T-cell (primary cell): ENCODE measurements at regions not wholly inside any gene's neighbourhood (a gene's known extent, or its start where the extent isn't known, plus 50 kb on each side); places are given as distances from the start of the nearest gene placed in this dataset.
"Not testable (repeated sequence)": the region's sequence is repeated elsewhere in the genome, so short reads cannot be mapped to it uniquely, and the experiment has no call there.

ENCODE experiments used
- ATAC-seq, 4 experiments: fragments of 200-7000 bp in 3 of 4; fragments of 150-1000 bp in 1 of 4; cut with Tn5 transposase; replicated peaks in 1 of 4; 1 replicate in 3 of 4; 2 replicates in 1 of 4; pipeline ENCODE4 v1.10.0; 2021; ENCODE audit warnings: moderate library complexity in 3 of 4, mild to moderate bottlenecking in 2 of 4, moderate number of reproducible peaks in 1 of 4
- CTCF ChIA-PET, 2 donors: fragments of 300-600 bp; sonication (Branson Sonifier 250); formaldehyde crosslinking; loops; one replicate each; lab custom pipeline; 2022; ENCODE audit warnings: antibody characterized with exemption in 2 of 2; lab: Charles Lee
- POLR2A ChIA-PET, 2 donors: fragments of 300-600 bp; sonication (Branson Sonifier 250); formaldehyde crosslinking; loops; one replicate each; lab custom pipeline; 2022; ENCODE audit warnings: antibody characterized with exemption in 2 of 2; lab: Charles Lee
- DNase-seq, 35 experiments: peaks; one replicate each; pipeline versions ENCODE4 v3.0.0 to v3.0.0-alpha.2; 2013 to 2023
- H3K27ac ChIP-seq: one replicate; pipeline ENCODE4 v1.5.1; 2013; ENCODE audit warnings: low read length
- H3K27me3 ChIP-seq, 2 experiments: replicated peaks in 1 of 2; 1 replicate in 1 of 2; 2 replicates in 1 of 2; pipeline versions ENCODE4 v1.6.1 to v1.7.0; 2013; ENCODE audit warnings: low read length in 1 of 2, mixed read lengths in 1 of 2; ENCODE audit not compliant: control insufficient read depth in 2 of 2, insufficient read depth in 2 of 2; ENCODE audit errors: extremely low read depth in 1 of 2
- H3K36me3 ChIP-seq, 2 donors: 1 replicate in 1 of 2; 2 replicates in 1 of 2; pipeline versions ENCODE4 v1.6.1 to v1.7.0; 2013; ENCODE audit warnings: low read length in 1 of 2; ENCODE audit not compliant: control insufficient read depth in 2 of 2, insufficient read depth in 1 of 2; ENCODE audit errors: extremely low read depth in 1 of 2
- H3K4me1 ChIP-seq, 2 experiments: 1 replicate in 1 of 2; 2 replicates in 1 of 2; pipeline versions ENCODE4 v1.6.1 to v1.7.0; 2013; ENCODE audit warnings: low read length in 2 of 2, mixed read lengths in 1 of 2; ENCODE audit not compliant: insufficient read depth in 2 of 2, control insufficient read depth in 1 of 2; ENCODE audit errors: extremely low read depth in 1 of 2
- H3K4me3 ChIP-seq, 2 donors: 1 replicate in 1 of 2; 2 replicates in 1 of 2; pipeline versions ENCODE4 v1.5.1 to v1.7.0; 2013; ENCODE audit warnings: mild to moderate bottlenecking in 2 of 2, low read length in 1 of 2, moderate library complexity in 1 of 2; ENCODE audit not compliant: control insufficient read depth in 1 of 2; ENCODE audit errors: extremely low read depth in 1 of 2
- H3K9me3 ChIP-seq: 2 replicates; pipeline ENCODE4 v1.7.0; 2013
- H3K27ac Mint-ChIP-seq, 2 donors: one replicate each; pipeline ENCODE4 v1.8.0; 2020 to 2021; ENCODE audit warnings: mild to moderate bottlenecking in 2 of 2, mixed read lengths in 2 of 2
- H3K27me3 Mint-ChIP-seq, 2 donors: one replicate each; pipeline ENCODE4 v1.8.0; 2021 to 2022; ENCODE audit warnings: mixed read lengths in 2 of 2
- H3K36me3 Mint-ChIP-seq: one replicate; pipeline ENCODE4 v1.8.0; 2021; ENCODE audit warnings: mixed read lengths
- H3K4me1 Mint-ChIP-seq, 3 donors: one replicate each; pipeline ENCODE4 v1.8.0; 2020 to 2022; ENCODE audit warnings: mixed read lengths in 3 of 3, mild to moderate bottlenecking in 1 of 3
- H3K4me3 Mint-ChIP-seq, 3 donors: one replicate each; pipeline ENCODE4 v1.8.0; 2020 to 2022; ENCODE audit warnings: mild to moderate bottlenecking in 3 of 3, mixed read lengths in 3 of 3, moderate library complexity in 3 of 3
- H3K9me3 Mint-ChIP-seq, 3 donors: one replicate each; pipeline ENCODE4 v1.8.0; 2020 to 2022; ENCODE audit warnings: mixed read lengths in 3 of 3
- WGBS: methylation state at CpG from one replicate; pipeline ENCODE4 v1.1.5; 2013; ENCODE audit warnings: missing lambda C conversion rate; ENCODE audit not compliant: insufficient coverage; 5-methylcytosine and 5-hydroxymethylcytosine counted together

DNA sequence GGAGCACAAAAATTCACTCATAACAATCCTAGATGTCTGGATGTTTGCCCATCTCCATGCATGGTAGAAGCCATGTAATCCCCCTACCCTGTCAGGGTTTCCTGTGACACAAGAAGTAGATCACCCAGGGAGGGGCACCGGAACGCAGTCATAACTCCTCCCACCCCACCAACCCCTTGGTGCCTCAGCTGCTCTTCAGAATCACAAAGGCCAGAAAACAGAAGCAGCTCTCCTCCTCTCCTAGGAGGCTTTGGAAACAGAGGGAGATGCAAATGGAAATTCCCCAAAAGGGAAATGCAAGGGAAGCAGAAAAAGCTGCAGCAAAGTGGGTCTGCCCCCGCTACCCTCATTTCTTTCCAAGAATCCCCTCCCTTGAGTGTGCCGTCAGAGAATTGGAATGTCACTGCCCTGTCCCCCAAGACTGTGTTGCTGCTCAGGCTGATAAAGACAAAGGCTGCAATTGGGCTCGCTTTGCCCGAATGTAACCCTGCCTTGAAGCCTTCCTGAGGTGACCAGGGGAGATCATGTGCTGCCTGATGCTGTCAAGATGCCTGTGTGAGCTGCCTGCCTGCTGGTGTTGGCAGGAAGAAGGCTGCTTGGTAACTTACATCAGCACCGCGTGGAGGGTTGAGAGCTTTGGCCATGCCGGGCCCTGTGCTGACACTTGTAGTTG is 65.5 kb upstream of the ABCA1 start:
- DNase-seq = peak in 19 of 35 experiments; percentile 6 to 50 (median 22)
- WGBS = 82% methylated on average over 4 of the region's 9 CpGs

DNA sequence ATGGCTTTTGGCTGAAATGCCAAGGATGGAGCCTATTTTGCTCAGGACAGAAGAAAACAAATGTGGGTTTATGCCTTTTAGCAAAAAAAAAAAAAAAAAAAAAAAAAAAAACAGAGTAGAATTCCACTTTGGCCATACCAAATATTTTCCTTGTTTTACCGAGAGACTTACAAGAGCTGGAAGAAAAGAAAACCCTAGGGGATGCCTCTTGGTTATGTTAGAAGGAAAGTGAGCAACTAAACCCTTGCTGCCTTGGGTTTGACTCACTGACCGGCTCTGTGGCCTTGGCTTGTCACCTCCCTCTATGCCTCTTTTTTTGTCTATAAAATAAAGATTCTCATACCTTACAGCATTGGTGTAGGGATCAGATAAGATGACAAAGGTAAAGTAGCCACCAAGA is 69.6 kb upstream of the ABCA1 start:
- CTCF ChIA-PET = interaction anchor here (0.6 to 0.9 kb wide), 3 partner anchors 11 to 163 kb away, joined by 3 read pairs; no protein-coding TSS in a partner anchor

More for the DNA sequence above, 65.5 kb upstream of the ABCA1 start:
- peaks cover 32 to 37% (median 33%) of the 10 kb centered on the region in 3 donors for H3K4me1 Mint-ChIP-seq
- no peaks in the 10 kb centered on the region for H3K9me3 ChIP-seq
- ChIA-PET POLR2A (no interaction called here), CTCF (no interaction called here)
- peak overlapping the region in 2 of 3 donors; percentile 1 to 90 for H3K4me3 Mint-ChIP-seq
- peaks cover 0 to 8% of the 10 kb centered on the region in 2 experiments for H3K27me3 ChIP-seq
- no peak overlapping the region for H3K27ac Mint-ChIP-seq
- no peak overlapping the region for H3K4me3 ChIP-seq
- H3K27me3 Mint-ChIP-seq = no peaks in the 10 kb centered on the region
- no peaks in the 10 kb centered on the region for H3K36me3 ChIP-seq
- no peaks in the 10 kb centered on the region for H3K36me3 Mint-ChIP-seq
- peaks cover 13 to 38% of the 10 kb centered on the region in 2 experiments for H3K4me1 ChIP-seq
- no peaks in the 10 kb centered on the region for H3K9me3 Mint-ChIP-seq
- ATAC-seq = peak in 1 of 4 experiments; percentile 31
- H3K27ac ChIP-seq = no peak overlapping the region

DNA sequence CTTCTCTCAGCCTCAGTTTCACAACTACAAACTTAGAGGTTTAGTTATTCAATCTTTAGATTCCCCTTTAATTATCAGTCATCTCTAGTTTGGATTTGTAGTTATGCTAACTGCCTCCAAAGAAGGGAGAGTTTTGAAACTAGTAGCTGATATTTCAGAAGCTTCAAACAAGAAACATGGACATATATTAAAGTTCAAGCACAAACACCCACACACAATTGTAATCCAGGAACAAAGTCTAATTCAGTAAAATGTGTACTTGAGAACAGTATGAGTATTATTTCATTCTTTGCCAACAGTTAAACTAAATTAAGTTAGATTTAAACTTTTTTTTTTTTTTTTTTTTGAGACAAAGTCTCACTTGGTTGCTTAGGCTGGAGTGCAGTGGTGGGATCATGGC is 71.2 kb upstream of the ABCA1 start:
- H3K27me3 Mint-ChIP-seq = no peaks in the 10 kb centered on the region
- ChIA-PET POLR2A (interaction anchor here in 1 of 2 donors (0.7 kb wide), 1 partner anchor 31 kb away, joined by 6 read pairs; no protein-coding TSS in a partner anchor), CTCF (interaction anchor here in 1 of 2 donors (0.7 to 1.1 kb wide), 2 partner anchors 136 to 155 kb away, joined by 3 to 5 read pairs; no protein-coding TSS in a partner anchor)
- H3K9me3 Mint-ChIP-seq = no peaks in the 10 kb centered on the region
- Histone ChIP-seq H3K4me3 (no peak overlapping the region), H3K9me3 (no peaks in the 10 kb centered on the region), H3K27ac (no peak overlapping the region), H3K36me3 (no peaks in the 10 kb centered on the region), H3K27me3 (peaks cover 0 to 2% of the 10 kb centered on the region in 2 experiments), H3K4me1 (no peaks in the 10 kb centered on the region)
- ATAC-seq (no peak), DNase-seq (no peak)
- H3K27ac Mint-ChIP-seq = no peak overlapping the region
- no peak overlapping the region for H3K4me3 Mint-ChIP-seq
- H3K4me1 Mint-ChIP-seq = peaks cover 0 to under 1% (median under 1%) of the 10 kb centered on the region in 3 donors
- H3K36me3 Mint-ChIP-seq = no peaks in the 10 kb centered on the region

More for the DNA sequence above, 69.6 kb upstream of the ABCA1 start:
- H3K4me1 ChIP-seq = peaks cover 3 to 14% of the 10 kb centered on the region in 2 experiments
- ATAC-seq = no peak
- Mint-ChIP-seq H3K9me3 (no peaks in the 10 kb centered on the region), H3K27ac (no peak overlapping the region), H3K4me3 (no peak overlapping the region), H3K27me3 (no peaks in the 10 kb centered on the region), H3K4me1 (peaks cover 16% of the 10 kb centered on the region in 3 donors), H3K36me3 (no peaks in the 10 kb centered on the region)
- no peaks in the 10 kb centered on the region for H3K9me3 ChIP-seq
- H3K4me3 ChIP-seq = no peak overlapping the region
- no peak overlapping the region for H3K27ac ChIP-seq
- no CpG with 5 or more reads among the region's 2 CpGs for WGBS
- POLR2A ChIA-PET = no interaction called here
- peaks cover 0 to 7% of the 10 kb centered on the region in 2 experiments for H3K27me3 ChIP-seq
- DNase-seq = no peak
- no peaks in the 10 kb centered on the region for H3K36me3 ChIP-seq

DNA sequence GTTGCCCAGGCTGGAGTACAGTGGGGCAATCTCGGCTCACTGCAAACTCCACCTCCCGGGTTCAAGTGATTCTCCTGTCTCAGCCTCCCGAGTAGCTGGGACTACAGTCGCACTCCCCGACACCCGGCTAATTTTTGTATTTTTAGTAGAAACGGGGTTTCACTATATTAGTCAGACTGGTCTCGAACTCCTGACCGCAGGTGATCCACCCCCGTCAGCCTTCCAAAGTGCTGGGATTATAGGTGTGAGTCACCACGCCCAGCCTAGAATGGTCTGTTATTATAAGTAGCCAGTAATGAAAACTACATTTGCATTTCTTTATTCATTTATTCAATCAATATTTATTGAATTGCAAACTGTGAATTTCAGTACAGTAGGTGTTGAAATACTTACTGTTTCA is 72.6 kb upstream of the ABCA1 start:
- H3K27ac ChIP-seq, CTCF ChIA-PET, H3K4me3 ChIP-seq, H3K9me3 ChIP-seq, POLR2A ChIA-PET, H3K27me3 ChIP-seq, H3K4me1 Mint-ChIP-seq, H3K4me1 ChIP-seq, ATAC-seq, H3K9me3 Mint-ChIP-seq, H3K36me3 ChIP-seq, H3K4me3 Mint-ChIP-seq, H3K27ac Mint-ChIP-seq, H3K36me3 Mint-ChIP-seq, DNase-seq, H3K27me3 Mint-ChIP-seq: not testable (repeated sequence)
- 82% methylated on average over 3 of the region's 11 CpGs for WGBS

DNA sequence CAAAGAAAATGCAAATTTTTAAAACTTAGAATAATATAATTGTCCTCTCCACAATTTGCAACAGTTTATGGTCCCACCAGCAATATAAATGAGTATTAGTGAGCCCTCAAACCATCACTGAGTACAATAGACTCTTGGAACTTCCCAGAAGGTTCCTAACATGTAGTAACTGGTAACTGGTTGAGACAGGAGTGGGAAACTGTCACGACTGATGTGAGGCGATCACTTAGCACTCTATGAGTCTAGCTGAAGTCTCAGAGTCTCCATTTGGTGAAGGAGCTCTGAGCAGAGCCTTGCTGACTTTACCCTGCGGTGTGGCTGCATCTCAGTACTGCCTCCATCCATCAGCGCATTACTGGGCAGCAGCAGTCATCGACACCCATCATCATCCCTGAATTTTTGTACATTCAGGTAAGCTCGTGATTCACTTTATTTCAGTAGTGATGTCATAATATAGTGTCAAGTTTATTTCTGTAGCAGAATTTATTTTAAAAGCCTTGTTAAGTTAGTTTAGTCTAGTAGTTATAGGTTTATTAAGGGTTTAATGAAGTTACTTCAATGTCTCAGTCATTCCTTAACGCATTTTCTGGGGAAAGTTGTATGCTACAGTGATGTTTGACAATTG is 76.6 kb upstream of the ABCA1 start:
- no peak for DNase-seq
- no peaks in the 10 kb centered on the region for H3K9me3 ChIP-seq
- H3K36me3 Mint-ChIP-seq = no peaks in the 10 kb centered on the region
- CTCF ChIA-PET = no interaction called here
- peaks cover 0 to 2% of the 10 kb centered on the region in 2 experiments for H3K27me3 ChIP-seq
- POLR2A ChIA-PET = interaction anchor here in 1 of 2 donors (0.6 kb wide), 1 partner anchor 544 kb away, joined by 4 read pairs; no protein-coding TSS in a partner anchor
- H3K4me3 Mint-ChIP-seq = no peak overlapping the region
- peaks cover 0 to 5% (median 0%) of the 10 kb centered on the region in 3 donors for H3K4me1 Mint-ChIP-seq
- H3K4me1 ChIP-seq = no peaks in the 10 kb centered on the region
- no peaks in the 10 kb centered on the region for H3K27me3 Mint-ChIP-seq
- WGBS = 94% methylated on average over 3 of the region's 7 CpGs
- H3K9me3 Mint-ChIP-seq = no peaks in the 10 kb centered on the region
- no peak overlapping the region for H3K27ac ChIP-seq
- no peaks in the 10 kb centered on the region for H3K36me3 ChIP-seq
- no peak overlapping the region for H3K27ac Mint-ChIP-seq
- no peak overlapping the region for H3K4me3 ChIP-seq
- no peak for ATAC-seq

DNA sequence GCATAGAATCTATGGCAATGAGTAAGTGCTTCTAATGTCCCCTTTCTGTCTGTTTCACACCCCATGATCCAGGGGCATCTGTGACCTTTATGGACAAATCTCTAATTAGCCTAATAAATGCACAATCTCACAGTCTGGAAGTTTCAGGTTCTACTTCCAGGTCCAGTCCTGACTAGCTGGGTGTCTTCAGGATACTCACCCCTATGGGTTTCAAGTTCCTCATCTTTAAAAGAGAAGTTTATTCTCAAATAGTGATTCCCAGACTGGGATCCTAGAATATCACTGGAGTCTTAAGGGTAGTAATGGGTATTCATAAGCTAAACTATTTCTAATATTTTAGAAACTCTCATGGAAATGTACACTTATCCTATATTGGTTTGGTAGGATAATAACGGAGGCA is 77.2 kb upstream of the ABCA1 start:
- WGBS = no CpG with 5 or more reads among the region's 1 CpG
- no peak for DNase-seq
- no peaks in the 10 kb centered on the region for H3K36me3 Mint-ChIP-seq
- Histone ChIP-seq H3K36me3 (no peaks in the 10 kb centered on the region), H3K9me3 (no peaks in the 10 kb centered on the region), H3K27ac (no peak overlapping the region), H3K4me3 (no peak overlapping the region), H3K27me3 (peaks cover 0 to 1% of the 10 kb centered on the region in 2 experiments), H3K4me1 (no peaks in the 10 kb centered on the region)
- no peaks in the 10 kb centered on the region for H3K27me3 Mint-ChIP-seq
- H3K4me3 Mint-ChIP-seq = no peak overlapping the region
- ATAC-seq = no peak
- H3K4me1 Mint-ChIP-seq = peaks cover 0 to 5% (median 0%) of the 10 kb centered on the region in 3 donors
- H3K27ac Mint-ChIP-seq = no peak overlapping the region
- no peaks in the 10 kb centered on the region for H3K9me3 Mint-ChIP-seq
- ChIA-PET POLR2A (no interaction called here), CTCF (no interaction called here)
